Peyer's patch (tissue), 4 donors: ENCODE measurements at regions not wholly inside any gene's neighbourhood (a gene's known extent, or its start where the extent isn't known, plus 50 kb on each side); places are given as distances from the start of the nearest gene placed in this dataset.

Experiments
- DNase-seq, 3 donors: peaks; one replicate each; pipeline ENCODE4 v3.0.0-alpha.2; 2017 to 2019
- H3K27ac ChIP-seq, 4 donors: fragments of 200-600 bp; sonication (generic); one replicate each; pipeline ENCODE4 v1.5.1; 2016 to 2019
- H3K27me3 ChIP-seq, 2 donors: fragments of 200-600 bp; sonication (generic); one replicate each; pipeline ENCODE4 v1.5.1; 2019
- H3K36me3 ChIP-seq, 3 donors: fragments of 200-600 bp; sonication (generic); one replicate each; pipeline ENCODE4 v1.5.1; 2016 to 2019
- H3K4me1 ChIP-seq, 4 donors: fragments of 200-600 bp; sonication (generic); one replicate each; pipeline ENCODE4 v1.5.1; 2016 to 2019
- H3K4me3 ChIP-seq, 4 donors: fragments of 200-600 bp; sonication (generic); 1 replicate in 3 of 4; 2 replicates in 1 of 4; pipeline ENCODE4 v1.5.1; 2016 to 2019; ENCODE audit warnings: mild to moderate bottlenecking in 1 of 4
- H3K9me3 ChIP-seq, 4 donors: fragments of 200-600 bp; sonication (generic); one replicate each; pipeline ENCODE4 v1.5.1; 2016 to 2019; ENCODE audit warnings: mild to moderate bottlenecking in 1 of 4
- CTCF ChIP-seq, 6 experiments: fragments of 450-650 bp in 4 of 6; fragments of 200-600 bp in 2 of 6; sonication (generic) in 1 of 6; IDR thresholded peaks; one replicate each; pipeline ENCODE4 v1.5.1; 2017 to 2019; ENCODE audit warnings: antibody characterized with exemption in 6 of 6, mild to moderate bottlenecking in 3 of 6, moderate library complexity in 1 of 6
- POLR2A ChIP-seq, 2 donors: fragments of 450-650 bp; IDR thresholded peaks; one replicate each; pipeline ENCODE4 v1.5.1; 2017; ENCODE audit warnings: antibody characterized with exemption in 2 of 2, mild to moderate bottlenecking in 2 of 2, moderate library complexity in 2 of 2

- DNase-seq: no peak
These were observed 72.7 kb upstream of the F3 start for GRCh38 chr1:94614168-94614815.

GRCh38 chr1:94612525-94613204 lies 71.1 kb upstream of the F3 start:
- peak overlapping the region in 2 of 4 donors; percentile 53 to 57 for H3K27ac ChIP-seq
- TF ChIP-seq POLR2A (IDR thresholded peaks at IDR 0.05) (no peak), CTCF (IDR thresholded peaks at IDR 0.05) (no peak)
- DNase-seq: no peak
- H3K27me3 ChIP-seq: no peaks in the 10 kb centered on the region
- H3K9me3 ChIP-seq: no peaks in the 10 kb centered on the region
- no peak overlapping the region for H3K4me3 ChIP-seq
- H3K36me3 ChIP-seq: no peaks in the 10 kb centered on the region
- H3K4me1 ChIP-seq: peaks cover 0 to 53% (median 2%) of the 10 kb centered on the region in 4 donors

More at GRCh38 chr1:94614168-94614815, 72.7 kb upstream of the F3 start:
- H3K27ac ChIP-seq: peak overlapping the region in 2 of 4 donors; percentile 6 to 51
- TF ChIP-seq POLR2A (IDR thresholded peaks at IDR 0.05) (no peak), CTCF (IDR thresholded peaks at IDR 0.05) (no peak)
- no peaks in the 10 kb centered on the region for H3K27me3 ChIP-seq
- no peaks in the 10 kb centered on the region for H3K9me3 ChIP-seq
- peaks cover 0 to 40% (median 2%) of the 10 kb centered on the region in 4 donors for H3K4me1 ChIP-seq
- H3K4me3 ChIP-seq: no peak overlapping the region
- no peaks in the 10 kb centered on the region for H3K36me3 ChIP-seq

- TF ChIP-seq CTCF (IDR thresholded peaks at IDR 0.05) (no peak), POLR2A (IDR thresholded peaks at IDR 0.05) (no peak)
- H3K27ac ChIP-seq: peak overlapping the region in 2 of 4 donors; percentile 53 to 57
- peaks cover 0 to 61% (median 4%) of the 10 kb centered on the region in 4 donors for H3K4me1 ChIP-seq
- H3K4me3 ChIP-seq: no peak overlapping the region
- H3K9me3 ChIP-seq: no peaks in the 10 kb centered on the region
- no peak for DNase-seq
- H3K36me3 ChIP-seq: no peaks in the 10 kb centered on the region
- no peaks in the 10 kb centered on the region for H3K27me3 ChIP-seq
These were observed 70.3 kb upstream of the F3 start for GRCh38 chr1:94611681-94612475.

- Histone ChIP-seq H3K4me1 (peaks cover 0 to 70% (median 7%) of the 10 kb centered on the region in 4 donors), H3K4me3 (no peak overlapping the region), H3K27me3 (no peaks in the 10 kb centered on the region), H3K36me3 (no peaks in the 10 kb centered on the region), H3K27ac (peak overlapping the region in 2 of 4 donors; percentile 83 to 84), H3K9me3 (no peaks in the 10 kb centered on the region)
- no peak for TF ChIP-seq CTCF (IDR thresholded peaks at IDR 0.05)
- TF ChIP-seq POLR2A (IDR thresholded peaks at IDR 0.05): no peak
- DNase-seq: no peak
These were observed 68.1 kb upstream of the F3 start for GRCh38 chr1:94609619-94610018.

GRCh38 chr1:94608852-94609530 lies 67.4 kb upstream of the F3 start:
- no peak for DNase-seq
- Histone ChIP-seq H3K36me3 (no peaks in the 10 kb centered on the region), H3K4me3 (no peak overlapping the region), H3K27ac (peak overlapping the region in 2 of 4 donors; percentile 83 to 84), H3K27me3 (no peaks in the 10 kb centered on the region), H3K4me1 (peaks cover 0 to 63% (median 7%) of the 10 kb centered on the region in 4 donors), H3K9me3 (no peaks in the 10 kb centered on the region)
- TF ChIP-seq CTCF (IDR thresholded peaks at IDR 0.05) (no peak), POLR2A (IDR thresholded peaks at IDR 0.05) (no peak)
